Glomerular visceral epithelial cell (primary cell): ENCODE measurements at regions not wholly inside any gene's neighbourhood (a gene's known extent, or its start where the extent isn't known, plus 50 kb on each side); places are given as distances from the start of the nearest gene placed in this dataset.
A peak's percentile ranks its signal among the peaks of the same experiment; 100 is the strongest.
"Not testable (repeated sequence)": the region's sequence is repeated elsewhere in the genome, so short reads cannot be mapped to it uniquely, and the experiment has no call there.

Experiments used
- DNase-seq: peaks from one replicate; pipeline ENCODE4 v3.0.0-alpha.2; 2016; ENCODE audit errors: extremely low spot score

- peak; percentile 52 for DNase-seq
Measured at GRCh38 chr6:112877134-112878100, 530.3 kb downstream of the RFPL4B start.

- peak; percentile 81 for DNase-seq
Measured at GRCh38 chr6:112879920-112880413, 532.8 kb downstream of the RFPL4B start.

- peak; percentile 31 for DNase-seq
Measured at GRCh38 chr6:112881027-112881426, 533.9 kb downstream of the RFPL4B start.

GRCh38 chr6:112881828-112882780, 535.0 kb downstream of the RFPL4B start:
- no peak for DNase-seq

- no peak for DNase-seq
Measured at GRCh38 chr6:112883095-112883494, 536.0 kb downstream of the RFPL4B start.

GRCh38 chr6:112886415-112886814, 539.3 kb downstream of the RFPL4B start:
- no peak for DNase-seq

GRCh38 chr6:112887424-112887823, 540.3 kb downstream of the RFPL4B start:
- not testable (repeated sequence) for DNase-seq

GRCh38 chr6:112899541-112899940, 552.4 kb downstream of the RFPL4B start:
- DNase-seq: no peak

- DNase-seq: no peak
Measured at GRCh38 chr6:112903361-112903760, 556.2 kb downstream of the RFPL4B start.

- DNase-seq: peak; percentile 17
Measured at GRCh38 chr6:112906726-112907125, 559.6 kb downstream of the RFPL4B start.

- peak; percentile 35 for DNase-seq
Measured at GRCh38 chr6:112909781-112910180, 562.7 kb downstream of the RFPL4B start.

- DNase-seq: no peak
Measured at GRCh38 chr6:112910256-112910655, 563.1 kb downstream of the RFPL4B start.

- DNase-seq: no peak
Measured at GRCh38 chr6:112911959-112912358, 564.8 kb downstream of the RFPL4B start.

- no peak for DNase-seq
Measured at GRCh38 chr6:112912416-112913101, 565.4 kb downstream of the RFPL4B start.

- DNase-seq: not testable (repeated sequence)
Measured at GRCh38 chr6:112919744-112920143, 572.6 kb downstream of the RFPL4B start.

GRCh38 chr6:112920994-112921393, 573.9 kb downstream of the RFPL4B start:
- DNase-seq: no peak

- no peak for DNase-seq
Measured at GRCh38 chr6:112923940-112924587, 576.9 kb downstream of the RFPL4B start.

- DNase-seq: no peak
Measured at GRCh38 chr6:112925702-112926101, 578.6 kb downstream of the RFPL4B start.

- no peak for DNase-seq
Measured at GRCh38 chr6:112927641-112928320, 580.7 kb downstream of the RFPL4B start.

- DNase-seq: no peak
Measured at GRCh38 chr6:112929641-112930040, 582.5 kb downstream of the RFPL4B start.
